ENCODE measurements at regions not wholly inside any gene's neighbourhood (a gene's known extent, or its start where the extent isn't known, plus 50 kb on each side); places are given as distances from the start of the nearest gene placed in this dataset.

DNA sequence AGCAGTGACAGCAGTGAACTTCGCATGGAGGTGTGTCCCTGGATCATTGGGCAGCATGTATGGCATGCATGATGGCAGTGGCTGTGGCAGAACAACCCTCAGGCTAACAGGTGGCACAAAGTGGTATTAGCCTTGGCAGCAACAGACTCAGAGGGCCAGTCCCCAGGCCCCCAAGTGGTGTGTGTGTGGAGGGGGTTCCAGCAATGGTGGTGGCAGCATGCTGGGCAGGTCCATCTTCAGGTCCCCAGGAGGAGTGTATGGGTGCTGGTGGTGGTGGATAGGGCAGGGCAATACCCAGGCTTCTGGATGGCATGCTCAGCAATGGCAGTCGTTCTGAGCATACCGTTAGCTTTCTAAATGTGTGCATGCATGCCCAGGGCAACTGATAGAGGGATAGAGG is 923.7 kb downstream of the PDHA2 start:
- no peak for DNase-seq (ENCODE audit: low read depth)
- no peak overlapping the region for H3K4me3 ChIP-seq (ENCODE audit: low read depth, low read length)
- TF ChIP-seq, protein P1, sequence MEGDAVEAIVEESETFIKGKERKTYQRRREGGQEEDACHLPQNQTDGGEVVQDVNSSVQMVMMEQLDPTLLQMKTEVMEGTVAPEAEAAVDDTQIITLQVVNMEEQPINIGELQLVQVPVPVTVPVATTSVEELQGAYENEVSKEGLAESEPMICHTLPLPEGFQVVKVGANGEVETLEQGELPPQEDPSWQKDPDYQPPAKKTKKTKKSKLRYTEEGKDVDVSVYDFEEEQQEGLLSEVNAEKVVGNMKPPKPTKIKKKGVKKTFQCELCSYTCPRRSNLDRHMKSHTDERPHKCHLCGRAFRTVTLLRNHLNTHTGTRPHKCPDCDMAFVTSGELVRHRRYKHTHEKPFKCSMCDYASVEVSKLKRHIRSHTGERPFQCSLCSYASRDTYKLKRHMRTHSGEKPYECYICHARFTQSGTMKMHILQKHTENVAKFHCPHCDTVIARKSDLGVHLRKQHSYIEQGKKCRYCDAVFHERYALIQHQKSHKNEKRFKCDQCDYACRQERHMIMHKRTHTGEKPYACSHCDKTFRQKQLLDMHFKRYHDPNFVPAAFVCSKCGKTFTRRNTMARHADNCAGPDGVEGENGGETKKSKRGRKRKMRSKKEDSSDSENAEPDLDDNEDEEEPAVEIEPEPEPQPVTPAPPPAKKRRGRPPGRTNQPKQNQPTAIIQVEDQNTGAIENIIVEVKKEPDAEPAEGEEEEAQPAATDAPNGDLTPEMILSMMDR (IDR thresholded peaks at IDR 0.05; ENCODE audit: insufficient read depth, low read depth, low read length, missing control alignments): no peak

DNA sequence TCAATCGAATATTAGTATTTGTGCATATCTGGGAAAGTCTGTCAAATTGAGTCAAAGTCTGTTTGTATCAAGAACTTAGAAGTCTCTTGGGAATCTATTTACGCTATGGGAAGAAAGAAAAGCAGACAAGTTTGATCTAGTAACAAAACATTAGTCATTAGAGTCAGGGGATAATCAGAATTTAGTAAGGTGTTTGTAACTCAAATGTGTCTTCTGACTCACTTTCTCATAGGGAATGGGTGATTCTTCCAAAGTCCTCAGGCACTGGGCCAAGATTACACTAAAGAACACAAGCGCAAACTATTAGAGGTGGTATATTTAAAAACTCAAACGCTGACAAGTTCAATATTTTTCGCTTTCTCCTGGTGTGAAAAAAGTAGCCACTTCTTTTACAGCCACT is 926.5 kb downstream of the PDHA2 start:
- no peak for DNase-seq (ENCODE audit: low read depth)
- H3K4me3 ChIP-seq (ENCODE audit: low read depth, low read length): no peak overlapping the region
- TF ChIP-seq, protein P1 (IDR thresholded peaks at IDR 0.05; ENCODE audit: insufficient read depth, low read depth, low read length, missing control alignments): no peak

DNA sequence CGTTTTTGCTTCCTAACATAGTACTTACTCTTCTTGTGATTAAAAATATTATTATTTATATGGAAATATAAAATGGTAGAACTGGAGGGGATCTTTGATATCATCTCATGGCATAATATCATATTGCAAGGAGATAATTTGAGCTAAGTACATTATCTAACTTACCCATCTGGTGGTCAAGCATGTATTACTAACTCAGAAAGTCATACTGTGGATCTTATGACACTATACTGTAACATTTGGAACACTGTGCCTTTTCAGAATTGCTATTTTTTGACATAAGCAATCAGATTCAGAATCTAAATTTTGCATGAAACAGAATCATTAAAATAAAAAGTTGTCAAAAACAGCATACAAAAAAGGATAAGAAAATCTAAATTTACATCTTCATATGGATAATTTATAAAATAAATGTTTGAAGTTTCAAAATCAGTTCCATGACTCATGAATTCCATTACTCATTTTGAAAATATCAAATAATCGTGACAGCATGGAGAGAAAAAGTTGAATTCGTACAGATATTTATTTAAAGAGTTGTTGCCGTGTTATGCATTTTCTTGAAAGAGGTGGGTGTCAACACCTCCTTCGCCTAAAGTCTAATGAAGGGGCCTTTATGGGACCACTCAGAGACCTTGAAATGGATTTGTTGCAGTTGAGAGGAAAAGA is 928.1 kb downstream of the PDHA2 start:
- no peak overlapping the region for H3K4me3 ChIP-seq (ENCODE audit: low read depth, low read length)
- TF ChIP-seq, protein P1 (IDR thresholded peaks at IDR 0.05; ENCODE audit: insufficient read depth, low read depth, low read length, missing control alignments): no peak
- no peak for DNase-seq (ENCODE audit: low read depth)

DNA sequence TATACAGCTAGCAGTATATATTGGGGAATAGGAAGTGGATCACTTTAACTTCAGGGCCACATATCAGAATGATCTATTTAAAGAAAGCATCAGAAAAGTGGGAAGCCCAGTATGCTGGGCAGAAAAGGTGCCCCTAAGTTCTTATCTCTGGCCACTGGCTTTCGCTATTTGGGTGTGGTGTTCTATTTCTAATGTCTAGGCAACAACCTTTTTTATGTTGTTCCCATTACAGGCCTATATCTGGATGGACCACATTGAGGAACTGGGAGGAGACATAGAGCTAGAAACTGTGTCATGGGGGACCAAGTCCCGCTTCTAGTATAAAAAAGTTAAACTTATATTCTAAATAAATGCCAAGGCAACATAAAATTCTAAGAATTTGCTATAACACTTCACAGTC is 935.6 kb downstream of the PDHA2 start:
- DNase-seq (ENCODE audit: low read depth): no peak
- H3K4me3 ChIP-seq (ENCODE audit: low read depth, low read length): no peak overlapping the region
- TF ChIP-seq, protein P1 (IDR thresholded peaks at IDR 0.05; ENCODE audit: insufficient read depth, low read depth, low read length, missing control alignments): no peak

DNA sequence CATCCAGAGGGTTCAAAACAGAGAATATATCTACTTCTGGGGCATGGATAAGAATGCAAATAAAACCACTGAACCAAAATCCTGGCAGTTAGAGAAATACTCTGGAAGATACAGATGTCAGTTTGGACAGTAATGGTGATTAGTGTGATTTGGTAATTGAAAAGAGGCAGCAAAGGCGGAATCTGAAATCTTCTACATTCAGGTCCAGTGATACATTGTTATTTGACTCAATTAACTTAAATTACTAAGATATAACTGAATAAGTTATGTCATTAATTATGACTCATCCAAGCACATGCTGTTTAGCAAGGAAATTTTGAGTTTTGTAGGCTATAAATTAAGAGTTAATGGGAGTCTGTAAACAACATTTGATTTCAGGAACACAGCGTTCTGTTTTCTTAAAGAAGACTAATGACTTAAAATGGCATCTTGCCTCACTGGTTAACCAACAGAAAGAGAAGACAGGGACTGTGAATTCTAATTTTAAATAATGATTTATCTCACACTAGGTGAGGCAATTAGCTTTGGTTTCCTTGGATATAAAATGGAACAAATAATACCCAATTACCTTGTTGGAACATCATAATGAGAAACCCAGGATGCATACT is 937.1 kb downstream of the PDHA2 start:
- DNase-seq (ENCODE audit: low read depth): no peak

DNA sequence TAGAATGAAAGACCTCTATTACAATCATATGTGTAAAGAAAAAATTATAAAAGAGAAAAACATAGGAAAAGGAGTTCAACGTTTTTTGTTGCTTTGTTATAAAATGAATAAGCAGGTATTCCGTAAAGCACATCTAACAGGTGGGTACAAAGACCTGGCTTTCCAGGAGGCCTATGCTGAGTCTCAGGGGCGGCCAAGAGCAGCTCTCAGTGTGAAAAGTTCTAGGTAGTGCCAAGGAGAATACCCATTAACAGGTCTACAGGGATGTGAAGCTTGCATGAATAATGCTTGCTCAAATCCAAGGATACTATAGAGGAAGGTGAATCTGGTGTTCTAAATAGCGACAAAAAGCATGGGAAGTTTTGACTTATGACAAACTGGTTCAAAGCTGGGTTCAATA is 944.4 kb downstream of the PDHA2 start:
- H3K4me3 ChIP-seq (ENCODE audit: low read depth, low read length): no peak overlapping the region
- DNase-seq (ENCODE audit: low read depth): no peak
- TF ChIP-seq, protein P1 (IDR thresholded peaks at IDR 0.05; ENCODE audit: insufficient read depth, low read depth, low read length, missing control alignments): no peak

More for the DNA sequence above, 937.1 kb downstream of the PDHA2 start:
- H3K4me3 ChIP-seq (ENCODE audit: low read depth, low read length): no peak overlapping the region
- TF ChIP-seq, protein P1 (IDR thresholded peaks at IDR 0.05; ENCODE audit: insufficient read depth, low read depth, low read length, missing control alignments): no peak

DNA sequence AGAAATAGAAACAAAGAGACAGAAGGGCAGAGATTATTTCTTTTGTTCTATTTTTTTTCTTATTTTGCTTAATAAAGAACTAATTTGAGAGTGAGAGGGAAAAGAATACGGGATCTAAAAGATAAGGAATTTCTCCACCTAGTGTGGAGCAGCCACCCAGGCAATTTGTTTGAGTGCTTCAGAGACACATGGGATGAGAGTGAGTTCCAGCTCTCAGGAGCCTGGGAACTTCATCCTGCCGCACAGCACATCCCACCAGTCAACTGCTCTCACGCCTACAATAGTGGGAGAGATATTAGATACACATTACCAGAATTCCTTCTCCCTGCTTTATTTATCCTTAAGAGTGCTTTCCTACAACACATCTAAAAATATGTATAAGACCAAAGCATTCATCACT is 946.4 kb downstream of the PDHA2 start:
- no peak overlapping the region for H3K4me3 ChIP-seq (ENCODE audit: low read depth, low read length)
- DNase-seq (ENCODE audit: low read depth): no peak
- TF ChIP-seq, protein P1 (IDR thresholded peaks at IDR 0.05; ENCODE audit: insufficient read depth, low read depth, low read length, missing control alignments): no peak
